IMR-90 (cell line): ENCODE measurements at regions not wholly inside any gene's neighbourhood (a gene's known extent, or its start where the extent isn't known, plus 50 kb on each side); places are given as distances from the start of the nearest gene placed in this dataset.
A peak's percentile ranks its signal among the peaks of the same experiment; 100 is the strongest.

Experiments used
- ATAC-seq: fragments of 200-7000 bp; cut with Tn5 transposase; 2 replicates; pipeline ENCODE4 v1.9.1; 2020; ENCODE audit warnings: low read depth, mild to moderate bottlenecking, moderate library complexity
- BruUV-seq: library from RNA; stranded (reverse); fragments of 400-500 nt; replicated peaks from 2 replicates; lab custom pipeline; 2021; lab: Mats Ljungman, UMichigan
- CTCF ChIA-PET: fragments of 300-600 bp; formaldehyde crosslinking; extraction: SDS; loops from one replicate; lab custom pipeline; 2021; ENCODE audit warnings: antibody characterized with exemption; lab: Yijun Ruan, JAX
- POLR2A ChIA-PET: fragments of 300-600 bp; sonication (Branson Sonifier 250); formaldehyde crosslinking; loops from one replicate; lab custom pipeline; 2022; ENCODE audit warnings: antibody characterized with exemption; ENCODE audit not compliant: unreplicated experiment; lab: Charles Lee
- DNase-seq: peaks from one replicate; pipeline ENCODE4 v3.0.0; 2013
- H2AFZ ChIP-seq: replicated peaks from 2 replicates; pipeline ENCODE3; 2013; ENCODE audit warnings: low read length, mild to moderate bottlenecking; ENCODE audit not compliant: poor library complexity
- H2AK5ac ChIP-seq: 2 replicates; pipeline ENCODE4 v1.6.1; 2013; ENCODE audit warnings: low read depth, low read length, inconsistent platforms
- H2AK9ac ChIP-seq: replicated peaks from 2 replicates; pipeline ENCODE3; 2013; ENCODE audit warnings: mild to moderate bottlenecking, low read depth, low read length, moderate library complexity; ENCODE audit not compliant: poor library complexity
- H2BK120ac ChIP-seq: 2 replicates; pipeline ENCODE4 v1.6.1; 2013; ENCODE audit warnings: low read depth, low read length, inconsistent platforms
- H2BK15ac ChIP-seq: 3 replicates; pipeline ENCODE4 v1.6.1; 2013; ENCODE audit warnings: low read depth, low read length, inconsistent platforms
- H2BK20ac ChIP-seq: 2 replicates; pipeline ENCODE4 v1.6.1; 2013; ENCODE audit warnings: low read depth, mild to moderate bottlenecking, inconsistent platforms, low read length, moderate library complexity
- H2BK5ac ChIP-seq: 2 replicates; pipeline ENCODE4 v1.6.1; 2013; ENCODE audit warnings: mild to moderate bottlenecking, low read depth, low read length, inconsistent platforms; ENCODE audit not compliant: poor library complexity, severe bottlenecking
- H3K14ac ChIP-seq: replicated peaks from 2 replicates; pipeline ENCODE4 v1.6.1; 2013; ENCODE audit warnings: low read depth, low read length, inconsistent platforms
- H3K18ac ChIP-seq: 2 replicates; pipeline ENCODE4 v1.6.1; 2013; ENCODE audit warnings: low read depth, low read length, control low read depth
- H3K23ac ChIP-seq: 2 replicates; pipeline ENCODE4 v1.6.1; 2013; ENCODE audit warnings: low read depth, low read length, inconsistent platforms
- H3K27ac ChIP-seq: 2 replicates; pipeline ENCODE4 v1.5.1; 2013; ENCODE audit warnings: mild to moderate bottlenecking, control low read depth, low read length; ENCODE audit not compliant: insufficient read depth
- H3K27me3 ChIP-seq: 2 replicates; pipeline ENCODE4 v1.6.1; 2013; ENCODE audit warnings: low read length; ENCODE audit not compliant: control insufficient read depth, insufficient read depth
- H3K36me3 ChIP-seq: 2 replicates; pipeline ENCODE4 v1.6.1; 2013; ENCODE audit warnings: low read length, mixed read lengths; ENCODE audit not compliant: control insufficient read depth, insufficient read depth
- H3K4ac ChIP-seq: 2 replicates; pipeline ENCODE4 v1.6.1; 2013; ENCODE audit warnings: low read depth, low read length, inconsistent platforms
- H3K4me1 ChIP-seq: 2 replicates; pipeline ENCODE4 v1.6.1; 2013; ENCODE audit warnings: low read length, mixed read lengths; ENCODE audit not compliant: control insufficient read depth, insufficient read depth
- H3K4me2 ChIP-seq: 2 replicates; pipeline ENCODE4 v1.6.1; 2013; ENCODE audit warnings: low read depth, mild to moderate bottlenecking, control low read depth, low read length, moderate library complexity
- H3K4me3 ChIP-seq: 2 replicates; pipeline ENCODE4 v1.5.1; 2013; ENCODE audit warnings: low read depth, mild to moderate bottlenecking, control low read depth, low read length, moderate library complexity; ENCODE audit not compliant: insufficient read depth
- H3K56ac ChIP-seq: 2 replicates; pipeline ENCODE4 v1.6.1; 2013; ENCODE audit warnings: low read length, inconsistent platforms; ENCODE audit not compliant: insufficient read depth; ENCODE audit errors: extremely low read depth
- H3K79me1 ChIP-seq, 2 experiments: 2 replicates each; pipeline ENCODE4 v1.6.1; 2013; ENCODE audit warnings: low read length in 2 of 2, inconsistent platforms in 1 of 2, low read depth in 1 of 2
- H3K9ac ChIP-seq: 2 replicates; pipeline ENCODE4 v1.6.1; 2013; ENCODE audit warnings: low read depth, low read length, control low read depth
- H3K9me1 ChIP-seq: 2 replicates; pipeline ENCODE4 v1.6.1; 2013; ENCODE audit warnings: low read length, inconsistent platforms; ENCODE audit not compliant: insufficient read depth
- H3K9me3 ChIP-seq: 2 replicates; pipeline ENCODE4 v1.6.1; 2013; ENCODE audit warnings: low read length; ENCODE audit not compliant: control insufficient read depth, insufficient read depth
- H4K20me1 ChIP-seq: 2 replicates; pipeline ENCODE4 v1.6.1; 2013; ENCODE audit warnings: low read length, inconsistent platforms; ENCODE audit not compliant: insufficient read depth
- H4K5ac ChIP-seq: 2 replicates; pipeline ENCODE4 v1.6.1; 2013; ENCODE audit warnings: mild to moderate bottlenecking, low read depth, low read length, control low read depth
- H4K8ac ChIP-seq, 2 experiments: 2 replicates each; pipeline ENCODE4 v1.6.1; 2013; ENCODE audit warnings: low read depth in 2 of 2, low read length in 2 of 2, control low read depth in 1 of 2, inconsistent platforms in 1 of 2
- H4K91ac ChIP-seq: 2 replicates; pipeline ENCODE4 v1.6.1; 2013; ENCODE audit warnings: low read depth, low read length, inconsistent platforms; ENCODE audit not compliant: insufficient read depth
- CHD1 ChIP-seq: IDR thresholded peaks from 2 replicates; pipeline ENCODE4 v1.6.1; 2012; ENCODE audit warnings: low read depth, low read length, improper control_type of control experiment
- WGBS, 2 experiments: methylation state at CpG; one replicate each; pipeline versions ENCODE4 v1.1.5 to v1.1.7; 2013; ENCODE audit warnings: missing lambda C conversion rate in 2 of 2; ENCODE audit not compliant: insufficient read length in 1 of 2; ENCODE audit errors: extremely low coverage in 2 of 2; 5-methylcytosine and 5-hydroxymethylcytosine counted together
- dilution Hi-C: fragments of 300-500 bp; cut with HindIII; formaldehyde crosslinking; loops from one replicate; pipeline ENCODE4 v1.14.3; 2018; ENCODE audit warnings: low sequenced_read_pairs; ENCODE audit not compliant: unreplicated experiment
- in situ Hi-C: fragments of 300-500 bp; cut with MboI; formaldehyde crosslinking; loops from 3 replicates; pipeline ENCODE4 v1.14.3; 2019; ENCODE audit warnings: low sequenced_read_pairs, inconsistent platforms, mixed read lengths
- intact Hi-C: fragments of 100-400 bp; cut with micrococcal nuclease; formaldehyde crosslinking; loops from 2 replicates; pipeline ENCODE4 v1.10.0; 2022

GRCh38 chr10:31081937-31082840 is 50.5 kb upstream of the ZNF438 start:
- peak overlapping the region; percentile 81; the same call in 1 of the 2 replicates for H3K4ac ChIP-seq

More at GRCh38 chr10:31081937-31082840, 50.5 kb upstream of the ZNF438 start:
- no peak overlapping the region for H3K14ac ChIP-seq
- no peak overlapping the region for H2AFZ ChIP-seq
- H2BK15ac ChIP-seq, result no peak overlapping the region; the same call in 2 of the 3 replicates
- TF ChIP-seq CHD1, result no peak
- DNase-seq (no peak), ATAC-seq (no peak)
- no peaks in the 10 kb centered on the region for H3K79me1 ChIP-seq
- CTCF ChIA-PET, result no interaction called here
- intact Hi-C loops, result no loop called here
- H2BK120ac ChIP-seq, result no peak overlapping the region
- no peak overlapping the region for H3K56ac ChIP-seq
- H2BK20ac ChIP-seq, result peak overlapping the region; percentile 84
- no peak overlapping the region for H3K18ac ChIP-seq
- no peak overlapping the region for H2AK9ac ChIP-seq
- H4K5ac ChIP-seq, result no peak overlapping the region
- H4K91ac ChIP-seq, result peak overlapping the region; percentile 52; the same call in 1 of the 2 replicates
- H3K23ac ChIP-seq, result no peak overlapping the region
- H3K9me3 ChIP-seq, result no peaks in the 10 kb centered on the region
- H2AK5ac ChIP-seq, result no peak overlapping the region
- no peaks in the 10 kb centered on the region for H3K27me3 ChIP-seq
- no peak overlapping the region for H3K4me2 ChIP-seq
- no peak overlapping the region for H2BK5ac ChIP-seq
- POLR2A ChIA-PET, result no interaction called here
- H3K9ac ChIP-seq, result no peak overlapping the region
- H3K36me3 ChIP-seq, result no peaks in the 10 kb centered on the region
- peaks cover 7% of the 10 kb centered on the region; the same call in 1 of the 2 replicates for H3K9me1 ChIP-seq
- dilution Hi-C loops, result no loop called here
- H3K4me3 ChIP-seq, result no peak overlapping the region
- H3K4me1 ChIP-seq, result no peaks in the 10 kb centered on the region
- H4K20me1 ChIP-seq, result no peaks in the 10 kb centered on the region
- BruUV-seq, result no TSS peak
- H3K27ac ChIP-seq, result no peak overlapping the region
- in situ Hi-C loops, result no loop called here
- WGBS, 2 experiments, result no CpG with 5 or more reads among the region's 2 CpGs
- no peak overlapping the region for H4K8ac ChIP-seq
